ENCODE measurements at regions not wholly inside any gene's neighbourhood (a gene's known extent, or its start where the extent isn't known, plus 50 kb on each side); places are given as distances from the start of the nearest gene placed in this dataset.
"Not testable (repeated sequence)": the region's sequence is repeated elsewhere in the genome, so short reads cannot be mapped to it uniquely, and the experiment has no call there.

- TF ChIP-seq POLR2AphosphoS5 (IDR thresholded peaks at IDR 0.05; ENCODE audit: low read depth) = no peak
- TF ChIP-seq SPI1 (IDR thresholded peaks at IDR 0.05; ENCODE audit: borderline replicate concordance, low read depth) = no peak
- TF ChIP-seq GABPA (IDR thresholded peaks at IDR 0.05; ENCODE audit: low read depth) = no peak
- TF ChIP-seq CTCF (IDR thresholded peaks at IDR 0.05; ENCODE audit: insufficient read depth, low read length) = no peak
- TF ChIP-seq REST (IDR thresholded peaks at IDR 0.05; ENCODE audit: insufficient replicate concordance, low read depth) = no peak
- Histone ChIP-seq H3K27ac (replicated peaks) (no peak overlapping the region), H3K4me3 (replicated peaks; ENCODE audit: insufficient read depth, low read length) (no peak overlapping the region), H3K27me3 (ENCODE audit: insufficient read depth, poor library complexity, severe bottlenecking) (no peaks in the 10 kb centered on the region)
- no peak for DNase-seq (ENCODE audit: low read depth in 1 of 2, low spot score in 1 of 2)
Measured at GRCh38 chr6:119942078-119942752, 592.7 kb upstream of the MAN1A1 start.

GRCh38 chr6:119938752-119939151 lies 589.2 kb upstream of the MAN1A1 start:
- Histone ChIP-seq H3K4me3 (replicated peaks; ENCODE audit: insufficient read depth, low read length) (no peak overlapping the region), H3K27ac (replicated peaks) (no peak overlapping the region), H3K27me3 (ENCODE audit: insufficient read depth, poor library complexity, severe bottlenecking) (no peaks in the 10 kb centered on the region)
- no peak for DNase-seq (ENCODE audit: low read depth in 1 of 2, low spot score in 1 of 2)
- no peak for TF ChIP-seq GABPA (IDR thresholded peaks at IDR 0.05; ENCODE audit: low read depth)
- TF ChIP-seq SPI1 (IDR thresholded peaks at IDR 0.05; ENCODE audit: borderline replicate concordance, low read depth) = no peak
- TF ChIP-seq REST (IDR thresholded peaks at IDR 0.05; ENCODE audit: insufficient replicate concordance, low read depth) = no peak
- TF ChIP-seq POLR2AphosphoS5 (IDR thresholded peaks at IDR 0.05; ENCODE audit: low read depth) = no peak
- no peak for TF ChIP-seq CTCF (IDR thresholded peaks at IDR 0.05; ENCODE audit: insufficient read depth, low read length)

- no peak overlapping the region for H3K27ac ChIP-seq (replicated peaks)
- DNase-seq (ENCODE audit: low read depth in 1 of 2, low spot score in 1 of 2) = no peak
- no peak overlapping the region for H3K4me3 ChIP-seq (replicated peaks; ENCODE audit: insufficient read depth, low read length)
- no peaks in the 10 kb centered on the region for H3K27me3 ChIP-seq (ENCODE audit: insufficient read depth, poor library complexity, severe bottlenecking)
- TF ChIP-seq SPI1 (IDR thresholded peaks at IDR 0.05; ENCODE audit: borderline replicate concordance, low read depth) (peak; percentile 48; the same call in 1 of the 2 replicates), GABPA (IDR thresholded peaks at IDR 0.05; ENCODE audit: low read depth) (no peak)
Measured at GRCh38 chr6:119934816-119935215, 585.3 kb upstream of the MAN1A1 start.

GRCh38 chr6:119929121-119929520 lies 579.6 kb upstream of the MAN1A1 start:
- H3K27me3 ChIP-seq (ENCODE audit: insufficient read depth, poor library complexity, severe bottlenecking) = no peaks in the 10 kb centered on the region
- DNase-seq (ENCODE audit: low read depth in 1 of 2, low spot score in 1 of 2) = no peak
- TF ChIP-seq SPI1 (IDR thresholded peaks at IDR 0.05; ENCODE audit: borderline replicate concordance, low read depth) = no peak
- no peak for TF ChIP-seq REST (IDR thresholded peaks at IDR 0.05; ENCODE audit: insufficient replicate concordance, low read depth)
- no peak for TF ChIP-seq GABPA (IDR thresholded peaks at IDR 0.05; ENCODE audit: low read depth)

GRCh38 chr6:119924888-119925287 lies 575.3 kb upstream of the MAN1A1 start:
- H3K27me3 ChIP-seq (ENCODE audit: insufficient read depth, poor library complexity, severe bottlenecking) = not testable (repeated sequence)

More at GRCh38 chr6:119929121-119929520, 579.6 kb upstream of the MAN1A1 start:
- H3K4me3 ChIP-seq (replicated peaks; ENCODE audit: insufficient read depth, low read length) = no peak overlapping the region
- no peak overlapping the region for H3K27ac ChIP-seq (replicated peaks)

More at GRCh38 chr6:119924888-119925287, 575.3 kb upstream of the MAN1A1 start:
- not testable (repeated sequence) for H3K4me3 ChIP-seq (replicated peaks; ENCODE audit: insufficient read depth, low read length); DNase-seq (ENCODE audit: low read depth in 1 of 2, low spot score in 1 of 2); H3K27ac ChIP-seq (replicated peaks)

Measured in HL-60 (cell line).